Effector CD4-positive, alpha-beta T cell (primary cell): ENCODE measurements at regions not wholly inside any gene's neighbourhood (a gene's known extent, or its start where the extent isn't known, plus 50 kb on each side); places are given as distances from the start of the nearest gene placed in this dataset.
A peak's percentile ranks its signal among the peaks of the same experiment; 100 is the strongest.

ENCODE experiments used
- DNase-seq: peaks from one replicate; pipeline ENCODE4 v3.0.0-alpha.2; 2020

DNA sequence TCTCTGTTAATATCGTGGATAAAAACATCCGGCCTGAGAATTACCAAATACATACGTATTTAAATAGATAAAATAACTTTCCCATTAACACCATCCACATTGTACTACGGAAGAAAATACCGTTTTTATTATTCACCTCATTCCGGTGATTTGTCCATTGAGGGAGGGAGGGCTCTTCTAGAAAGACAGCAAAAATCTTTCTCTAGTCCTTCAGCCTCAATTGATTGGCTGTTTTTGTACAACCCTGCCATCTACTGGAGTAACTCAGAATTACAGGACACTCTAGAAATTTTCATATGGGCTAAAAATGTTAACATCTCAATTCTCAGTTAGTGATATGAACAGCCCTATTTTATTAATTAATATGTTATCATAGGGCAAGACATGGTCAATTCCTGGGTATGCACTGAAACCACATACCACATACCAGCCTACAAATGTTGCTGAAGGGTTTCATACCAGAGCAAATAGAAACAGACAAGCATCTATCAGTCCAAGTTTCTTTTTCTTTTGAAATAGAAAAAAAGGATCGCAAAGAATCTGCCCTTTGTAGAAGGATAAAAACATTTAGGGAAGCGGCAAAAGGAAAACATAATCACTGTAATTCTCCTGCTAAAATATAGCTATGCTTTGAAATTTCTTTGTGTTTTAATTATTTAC lies 55.8 kb upstream of the CDCA7L start:
- peak; percentile 30 for DNase-seq

DNA sequence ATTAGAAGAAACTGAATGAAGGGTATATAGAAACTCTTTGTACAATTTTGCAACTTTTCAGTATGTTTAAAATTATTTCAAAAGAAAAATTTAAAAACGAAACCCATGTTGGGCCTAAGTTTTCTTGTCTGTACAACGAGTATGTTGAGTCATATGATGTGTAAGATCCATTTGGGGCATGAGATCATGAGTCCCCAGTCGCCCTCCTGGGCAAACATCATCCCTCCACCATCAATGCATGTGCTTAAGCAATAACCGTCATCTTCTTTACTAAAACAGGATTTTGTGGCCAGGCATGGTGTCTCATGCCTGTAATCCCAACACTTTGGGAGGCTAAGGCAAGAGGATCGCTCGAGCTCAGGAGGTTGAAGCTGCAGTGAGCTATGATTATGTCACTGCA lies 54.2 kb upstream of the CDCA7L start:
- DNase-seq: no peak

DNA sequence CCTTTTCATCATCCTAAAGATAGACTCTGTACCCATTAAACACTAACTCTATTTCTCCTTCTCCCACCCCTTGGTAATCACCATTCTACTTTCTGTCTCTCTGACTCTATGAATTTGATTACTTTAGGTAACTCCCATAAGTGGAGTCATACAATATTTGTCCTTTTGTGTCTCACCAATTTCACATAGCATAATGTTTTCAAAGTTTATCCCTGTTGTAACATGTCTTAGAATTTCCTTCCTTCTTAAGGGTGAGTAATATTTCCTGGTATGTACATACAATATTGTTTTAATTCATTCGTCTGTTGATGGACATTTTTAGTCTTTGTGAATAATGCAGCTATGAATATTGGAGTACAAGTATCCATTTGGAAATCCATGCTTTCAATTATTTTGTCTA lies 50.9 kb upstream of the CDCA7L start:
- no peak for DNase-seq
